HL-60 (cell line): ENCODE measurements at regions not wholly inside any gene's neighbourhood (a gene's known extent, or its start where the extent isn't known, plus 50 kb on each side); places are given as distances from the start of the nearest gene placed in this dataset.

ENCODE experiments used
- DNase-seq, 2 experiments: peaks; one replicate each; pipeline ENCODE4 v3.0.0-alpha.2; 2010 to 2020; ENCODE audit warnings: low read depth in 1 of 2, low spot score in 1 of 2
- H3K27ac ChIP-seq: fragments of 250-450 bp; sonication (Bioruptor Pico); replicated peaks from 2 replicates; pipeline ENCODE4 v1.5.1; 2020; ENCODE audit warnings: mild to moderate bottlenecking, moderate library complexity
- H3K27me3 ChIP-seq: fragments of 250-450 bp; sonication (Bioruptor Pico); 2 replicates; pipeline ENCODE4 v1.5.1; 2021; ENCODE audit warnings: mild to moderate bottlenecking, moderate library complexity; ENCODE audit not compliant: insufficient read depth, poor library complexity, severe bottlenecking
- H3K4me3 ChIP-seq: replicated peaks from 2 replicates; pipeline ENCODE4 v1.5.1; 2011; ENCODE audit warnings: mild to moderate bottlenecking, control low read depth, low read length; ENCODE audit not compliant: insufficient read depth
- CTCF ChIP-seq: IDR thresholded peaks from one replicate; pipeline ENCODE4 v1.5.1; 2011; ENCODE audit warnings: low read length, control low read depth, inconsistent platforms; ENCODE audit not compliant: insufficient read depth
- GABPA ChIP-seq: IDR thresholded peaks from 2 replicates; pipeline ENCODE4 v1.6.1; 2012; ENCODE audit warnings: low read depth
- POLR2AphosphoS5 ChIP-seq: IDR thresholded peaks from 2 replicates; pipeline ENCODE4 v1.6.1; 2012; ENCODE audit warnings: low read depth
- REST ChIP-seq: IDR thresholded peaks from 2 replicates; pipeline ENCODE4 v1.6.1; 2012; ENCODE audit warnings: low read depth; ENCODE audit not compliant: insufficient replicate concordance
- SPI1 ChIP-seq: IDR thresholded peaks from 2 replicates; pipeline ENCODE4 v1.6.1; 2012; ENCODE audit warnings: low read depth, mild to moderate bottlenecking, borderline replicate concordance

GRCh38 chr16:79933603-79934002 is 333.1 kb upstream of the MAF start:
- DNase-seq: no peak
- no peaks in the 10 kb centered on the region for H3K27me3 ChIP-seq
- TF ChIP-seq REST (no peak), CTCF (no peak), POLR2AphosphoS5 (no peak), SPI1 (no peak), GABPA (no peak)
- H3K27ac ChIP-seq: no peak overlapping the region
- H3K4me3 ChIP-seq: no peak overlapping the region

GRCh38 chr16:79932572-79932971 is 332.0 kb upstream of the MAF start:
- no peak for DNase-seq
- H3K27ac ChIP-seq: no peak overlapping the region
- H3K4me3 ChIP-seq: no peak overlapping the region
- no peaks in the 10 kb centered on the region for H3K27me3 ChIP-seq
- TF ChIP-seq GABPA (no peak), CTCF (no peak), POLR2AphosphoS5 (no peak), REST (no peak), SPI1 (no peak)

- no peak for DNase-seq
- H3K27ac ChIP-seq: no peak overlapping the region
- H3K27me3 ChIP-seq: no peaks in the 10 kb centered on the region
- TF ChIP-seq POLR2AphosphoS5 (no peak), SPI1 (no peak), REST (no peak), GABPA (no peak), CTCF (no peak)
- no peak overlapping the region for H3K4me3 ChIP-seq
Observed at GRCh38 chr16:79931721-79932120, 331.2 kb upstream of the MAF start.
